Activated CD4-positive, alpha-beta T cell treated with anti-CD3 and anti-CD28 coated beads, Interleukin-10, Interleukin-2, amounts not matched to agents 100 ng/mL and 50 ng/mL, durations not matched to agents 16 hours and 8 hours (primary cell): ENCODE measurements at regions not wholly inside any gene's neighbourhood (a gene's known extent, or its start where the extent isn't known, plus 50 kb on each side); places are given as distances from the start of the nearest gene placed in this dataset.

Experiments
- DNase-seq: peaks from one replicate; pipeline ENCODE4 v3.0.0-alpha.2; 2020

GRCh38 chr2:16138811-16139662 is 198.7 kb downstream of the MYCN start:
- DNase-seq: no peak

GRCh38 chr2:16137080-16137755 is 196.9 kb downstream of the MYCN start:
- DNase-seq: no peak

DNA sequence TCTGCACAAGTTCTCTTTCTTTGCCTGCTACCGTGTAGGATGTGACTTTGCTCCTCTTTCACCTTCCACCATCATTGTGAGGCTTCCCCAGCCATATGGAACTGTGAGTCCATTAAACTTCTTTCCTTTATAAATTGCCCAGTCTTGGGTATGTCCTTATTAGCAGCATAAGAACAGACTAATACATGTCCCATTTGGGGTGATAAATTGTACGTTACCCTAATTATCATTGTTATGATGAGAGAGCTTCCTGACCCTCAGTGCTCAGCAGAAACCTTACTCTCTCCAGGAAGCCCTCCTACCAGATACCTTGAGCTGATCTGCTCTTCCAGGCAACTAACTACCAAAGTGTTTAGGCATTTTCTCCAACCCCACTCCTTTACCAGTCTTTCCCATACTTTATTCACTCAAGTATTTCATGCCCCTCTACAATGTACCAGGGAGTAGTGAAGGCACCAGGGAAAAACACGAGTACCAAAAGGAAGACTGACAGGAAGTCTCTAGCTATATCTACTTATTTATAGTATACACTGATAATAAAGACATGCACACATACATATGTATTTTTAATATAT is 196.2 kb downstream of the MYCN start:
- no peak for DNase-seq

DNA sequence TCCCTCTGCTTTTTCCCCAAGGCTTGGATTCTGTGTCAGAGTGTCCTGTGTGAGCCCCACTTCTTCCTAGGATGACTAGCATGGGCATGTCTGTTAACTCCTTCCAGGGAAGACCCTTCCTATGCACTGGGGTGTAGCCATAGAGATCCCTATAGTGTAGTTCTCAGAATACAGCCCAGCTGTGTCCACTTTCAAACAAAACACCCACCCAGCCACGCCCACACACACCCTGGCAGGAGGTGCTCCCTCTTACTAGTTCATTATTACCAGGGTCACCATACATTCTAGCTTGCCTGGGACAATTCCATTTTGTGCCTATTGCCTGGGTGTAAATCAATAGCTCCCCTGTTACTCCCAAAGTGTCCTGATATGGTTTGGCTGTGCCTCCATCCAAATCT is 195.6 kb downstream of the MYCN start:
- DNase-seq: no peak

GRCh38 chr2:16135196-16135912 is 195.0 kb downstream of the MYCN start:
- no peak for DNase-seq

DNA sequence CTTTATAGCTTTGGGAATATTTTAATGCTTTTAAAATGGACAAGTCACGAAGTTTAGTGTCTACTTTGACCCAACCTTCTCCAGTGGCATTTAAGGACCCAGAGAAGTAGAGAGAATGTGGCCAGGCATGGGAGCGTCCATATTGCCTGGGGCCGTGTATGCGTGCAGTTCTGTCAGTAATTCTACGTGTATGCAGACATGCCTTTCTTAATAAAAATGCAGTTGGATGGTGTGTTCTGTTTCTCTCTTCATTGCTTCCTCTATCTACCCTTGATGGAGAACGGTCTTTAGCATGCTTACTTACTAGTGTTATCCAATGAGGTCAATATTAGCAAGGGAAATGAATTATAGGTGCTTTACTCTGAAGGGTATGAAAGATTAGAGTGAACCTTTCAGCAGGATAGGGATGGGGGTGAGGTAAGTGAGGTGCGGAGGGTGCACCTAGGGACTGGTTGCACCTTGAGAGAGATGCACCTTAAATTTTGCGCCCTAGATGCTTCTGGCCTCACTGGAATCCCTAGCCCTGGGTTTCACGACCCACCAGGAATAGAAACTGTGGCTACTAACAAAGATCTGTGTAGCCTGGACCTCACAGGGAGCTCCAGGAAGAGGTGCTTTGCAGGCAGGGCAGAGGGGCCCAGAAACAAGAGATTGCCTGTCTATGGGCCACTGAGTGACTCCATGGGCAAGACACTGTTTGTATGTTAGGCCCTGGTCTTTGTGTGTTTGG is 194.3 kb downstream of the MYCN start:
- no peak for DNase-seq

- DNase-seq: no peak
Measured at GRCh38 chr2:16130906-16131400, 190.6 kb downstream of the MYCN start.

GRCh38 chr2:16130541-16130880 is 190.2 kb downstream of the MYCN start:
- DNase-seq: no peak

DNA sequence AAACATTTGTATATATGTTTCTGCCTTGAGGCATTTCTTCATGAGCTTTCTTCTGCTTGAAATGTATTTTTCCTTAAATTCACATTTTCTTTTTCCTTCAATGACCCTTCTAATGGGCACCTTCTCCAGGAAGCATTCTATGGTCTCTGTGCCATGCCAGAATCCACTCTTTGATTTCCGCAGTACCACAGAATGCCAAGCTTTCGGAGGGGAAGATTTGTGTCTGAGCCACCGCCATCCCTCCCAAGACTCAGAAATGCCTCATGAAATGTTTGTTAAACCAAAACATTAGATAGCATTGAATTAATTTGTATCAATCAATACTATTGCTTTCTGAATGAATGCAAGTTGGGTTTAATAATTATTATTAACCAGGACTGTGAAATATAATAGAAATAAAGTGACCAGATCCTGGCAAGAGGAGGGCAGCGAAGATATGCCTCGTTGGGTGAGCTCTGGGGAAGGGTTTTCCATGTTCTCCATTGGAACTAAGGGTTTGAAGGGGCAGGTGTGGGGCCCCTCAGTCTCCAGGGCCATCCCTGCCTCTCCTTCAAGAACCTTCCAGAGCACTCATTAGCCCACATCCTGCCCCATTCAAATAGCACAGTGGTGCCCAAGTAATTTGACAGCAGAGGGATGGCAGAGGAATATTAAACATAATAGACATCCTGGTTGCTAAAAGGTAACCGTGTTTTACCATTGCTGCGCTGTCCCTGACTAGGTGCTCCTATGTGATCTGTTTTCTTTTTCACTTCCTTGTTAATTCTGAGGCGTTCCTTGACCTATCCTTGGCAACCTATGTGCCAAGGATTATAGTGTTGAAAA is 189.6 kb downstream of the MYCN start:
- no peak for DNase-seq

- DNase-seq: no peak
Measured at GRCh38 chr2:16128746-16129610, 188.6 kb downstream of the MYCN start.

GRCh38 chr2:16127958-16128357 is 187.6 kb downstream of the MYCN start:
- no peak for DNase-seq

DNA sequence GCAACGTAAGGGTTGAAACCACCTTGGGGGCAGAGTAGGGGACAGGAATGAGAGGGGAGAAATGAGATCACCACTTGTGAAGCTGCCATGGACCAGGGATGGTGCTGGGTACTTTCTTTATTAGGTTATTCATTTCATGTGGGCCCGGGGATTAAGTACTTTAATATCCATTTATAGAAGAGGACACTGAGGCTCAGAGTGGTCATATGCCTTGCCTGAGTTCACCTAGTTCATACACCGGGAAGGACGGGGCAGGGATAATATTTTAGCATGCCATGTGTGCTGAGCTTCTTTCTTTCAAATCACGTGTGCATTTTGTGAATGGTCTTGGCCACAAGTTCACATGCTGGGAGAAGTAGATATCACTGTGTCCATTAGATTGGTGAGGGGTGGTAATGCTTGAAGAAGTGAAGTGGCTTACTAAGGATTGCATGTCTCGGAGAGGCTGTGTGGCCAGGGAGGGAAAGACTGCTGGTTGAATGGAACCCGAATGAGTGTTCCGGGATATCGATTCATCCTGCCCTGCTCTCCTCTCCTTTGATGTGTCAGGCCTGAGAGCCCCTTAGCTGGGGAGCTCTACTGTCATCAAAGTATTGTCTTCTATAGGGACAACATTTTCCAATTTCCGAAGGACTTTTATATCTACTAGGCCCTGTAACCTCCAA is 187.1 kb downstream of the MYCN start:
- DNase-seq: no peak

DNA sequence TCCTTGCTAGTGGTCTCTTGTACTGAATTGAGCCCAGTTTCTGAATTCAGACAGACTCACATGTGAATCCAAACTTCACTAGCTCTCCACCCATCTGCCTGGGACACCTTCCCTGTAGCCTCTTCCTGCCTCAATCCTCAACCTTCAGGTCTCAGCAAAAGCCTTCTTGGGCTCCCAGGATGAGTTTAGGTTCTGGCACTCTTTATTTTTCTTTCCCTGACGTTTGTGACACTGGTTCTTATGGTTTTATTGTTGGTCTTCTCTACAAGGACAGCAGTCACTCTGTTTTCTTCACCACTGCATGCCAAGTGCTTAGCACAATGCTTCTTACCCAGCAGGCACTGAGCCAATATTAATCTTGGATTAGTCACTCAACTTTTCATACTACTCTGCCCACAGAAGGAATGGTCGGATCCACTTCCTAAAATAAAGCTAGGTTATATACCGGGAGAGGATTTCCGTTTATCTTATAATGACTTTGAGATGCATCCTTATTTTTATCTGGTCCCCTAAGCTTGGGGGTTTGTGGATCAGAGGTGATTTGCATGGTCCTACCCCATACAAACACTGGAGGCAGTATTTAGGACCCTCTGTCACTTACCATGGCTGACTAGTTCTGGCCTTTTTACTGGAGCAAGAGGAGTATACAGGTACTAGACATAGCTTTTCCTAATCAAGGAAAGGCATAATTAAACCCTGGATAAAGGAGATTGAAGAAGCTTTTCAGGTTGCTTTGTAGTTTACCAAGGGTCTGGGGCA is 186.3 kb downstream of the MYCN start:
- DNase-seq: no peak

- no peak for DNase-seq
Measured at GRCh38 chr2:16125614-16126516, 185.5 kb downstream of the MYCN start.

- DNase-seq: no peak
Measured at GRCh38 chr2:16124881-16125613, 184.7 kb downstream of the MYCN start.

- DNase-seq: no peak
Measured at GRCh38 chr2:16123856-16124780, 183.8 kb downstream of the MYCN start.
